Mucosa of rectum (tissue), 2 donors: ENCODE measurements at regions not wholly inside any gene's neighbourhood (a gene's known extent, or its start where the extent isn't known, plus 50 kb on each side); places are given as distances from the start of the nearest gene placed in this dataset.

Experiments used
- H3K27ac ChIP-seq, 2 donors: one replicate each; pipeline ENCODE4 v1.7.0; 2013; ENCODE audit warnings: inconsistent platforms in 2 of 2, low read depth in 2 of 2, low read length in 2 of 2
- H3K27me3 ChIP-seq, 2 donors: one replicate each; pipeline ENCODE4 v1.7.0; 2013; ENCODE audit warnings: low read length in 2 of 2; ENCODE audit not compliant: control insufficient read depth in 2 of 2, insufficient read depth in 2 of 2
- H3K36me3 ChIP-seq, 2 donors: one replicate each; pipeline ENCODE4 v1.7.0; 2013; ENCODE audit warnings: low read length in 2 of 2; ENCODE audit not compliant: control insufficient read depth in 2 of 2, insufficient read depth in 2 of 2
- H3K4me1 ChIP-seq, 2 donors: one replicate each; pipeline ENCODE4 v1.7.0; 2013; ENCODE audit warnings: low read length in 2 of 2, mild to moderate bottlenecking in 1 of 2; ENCODE audit not compliant: control insufficient read depth in 2 of 2, insufficient read depth in 2 of 2
- H3K4me3 ChIP-seq, 2 donors: one replicate each; pipeline ENCODE4 v1.7.0; 2013; ENCODE audit warnings: low read length in 2 of 2
- H3K9ac ChIP-seq, 2 donors: one replicate each; pipeline ENCODE4 v1.7.0; 2013; ENCODE audit warnings: low read length in 2 of 2, low read depth in 1 of 2, mild to moderate bottlenecking in 1 of 2
- H3K9me3 ChIP-seq, 2 donors: one replicate each; pipeline ENCODE4 v1.7.0; 2013; ENCODE audit warnings: low read length in 2 of 2; ENCODE audit not compliant: control insufficient read depth in 2 of 2
- donor health status: healthy.
- donor health status: Normal muscosa, but diverticular disease.

- H3K9ac ChIP-seq = no peak overlapping the region
- no peaks in the 10 kb centered on the region for H3K4me1 ChIP-seq
- no peak overlapping the region for H3K27ac ChIP-seq
- H3K4me3 ChIP-seq = no peak overlapping the region
- H3K36me3 ChIP-seq = no peaks in the 10 kb centered on the region
- H3K27me3 ChIP-seq = peaks cover 0 to 2% of the 10 kb centered on the region in 2 donors
- no peaks in the 10 kb centered on the region for H3K9me3 ChIP-seq
These were observed 176.5 kb upstream of the GAS1 start for GRCh38 chr9:87123830-87124229.

DNA sequence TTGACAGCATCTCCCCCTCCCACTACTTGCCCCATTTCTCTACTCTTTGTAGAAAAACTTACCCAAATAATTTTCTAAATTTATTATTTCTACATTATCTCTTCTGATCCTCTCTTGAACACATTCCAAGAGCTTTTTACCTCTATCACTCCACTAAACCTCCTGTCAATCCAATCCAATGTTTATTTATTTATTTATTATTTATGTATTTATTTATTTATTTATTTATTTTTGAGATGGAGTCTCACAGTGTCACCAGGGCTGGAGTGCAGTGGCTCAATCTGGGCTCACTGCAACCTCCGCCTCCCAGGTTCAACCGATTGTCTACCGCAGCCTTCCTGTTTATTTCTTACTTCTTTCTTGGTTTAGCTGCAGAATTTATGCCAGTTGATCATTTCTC lies 178.5 kb upstream of the GAS1 start:
- H3K36me3 ChIP-seq = no peaks in the 10 kb centered on the region
- H3K4me3 ChIP-seq = no peak overlapping the region
- H3K27ac ChIP-seq = no peak overlapping the region
- H3K9me3 ChIP-seq = no peaks in the 10 kb centered on the region
- H3K9ac ChIP-seq = no peak overlapping the region
- H3K4me1 ChIP-seq = no peaks in the 10 kb centered on the region
- H3K27me3 ChIP-seq = peaks cover 0 to 2% of the 10 kb centered on the region in 2 donors

DNA sequence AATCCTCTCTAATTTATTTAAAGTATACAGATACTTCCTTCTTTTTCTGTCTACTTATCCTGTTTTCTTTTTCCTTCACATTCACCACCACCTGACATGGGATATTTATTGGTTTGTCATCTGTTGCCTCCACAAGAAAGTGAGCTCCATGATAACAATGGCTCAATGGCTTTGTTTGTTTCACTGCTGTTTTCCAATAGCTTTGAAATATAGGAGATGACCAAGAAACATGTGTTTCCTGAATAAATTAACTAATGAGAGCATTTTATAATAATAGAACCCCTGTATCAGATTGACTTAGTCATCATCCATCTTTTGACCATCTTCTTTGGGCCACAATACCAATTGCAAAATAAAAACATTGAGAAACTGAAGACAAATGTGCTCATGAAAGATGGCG lies 180.2 kb upstream of the GAS1 start:
- no peaks in the 10 kb centered on the region for H3K4me1 ChIP-seq
- no peaks in the 10 kb centered on the region for H3K9me3 ChIP-seq
- no peak overlapping the region for H3K4me3 ChIP-seq
- H3K27me3 ChIP-seq = peaks cover 0 to 2% of the 10 kb centered on the region in 2 donors
- no peaks in the 10 kb centered on the region for H3K36me3 ChIP-seq
- no peak overlapping the region for H3K27ac ChIP-seq
- no peak overlapping the region for H3K9ac ChIP-seq

GRCh38 chr9:87127978-87128614 lies 180.8 kb upstream of the GAS1 start:
- peaks cover 0 to 2% of the 10 kb centered on the region in 2 donors for H3K27me3 ChIP-seq
- H3K27ac ChIP-seq = no peak overlapping the region

DNA sequence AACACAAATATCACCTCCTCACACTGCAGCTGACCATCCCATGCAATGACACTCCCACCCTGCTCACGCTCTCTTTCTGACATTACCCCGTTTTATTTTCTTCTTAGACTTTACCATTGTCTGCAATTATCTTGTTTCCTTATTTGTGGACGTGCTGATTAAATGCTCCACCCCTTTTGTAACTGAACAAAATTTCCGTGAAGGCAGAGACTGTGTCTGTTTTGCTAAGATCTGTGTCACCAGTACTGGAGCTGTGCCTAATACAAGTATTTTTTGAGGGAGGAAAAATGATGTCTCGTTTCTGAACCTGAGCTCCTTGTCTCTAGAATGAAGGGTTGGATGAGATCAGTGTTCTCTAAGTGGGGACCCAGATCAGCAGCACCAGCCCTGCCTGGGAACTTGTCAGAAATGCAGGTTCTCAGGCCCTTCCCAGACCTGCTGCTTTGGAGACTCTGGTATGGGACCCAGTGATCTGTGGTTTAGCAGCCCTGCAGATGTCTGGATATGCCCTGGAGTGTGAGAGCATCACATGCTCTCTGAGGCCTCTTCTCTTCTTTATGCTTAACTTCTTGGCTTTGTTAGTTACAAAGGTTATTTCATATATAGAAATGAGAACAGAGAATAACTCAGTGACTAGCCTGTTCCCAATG lies 181.7 kb upstream of the GAS1 start:
- Histone ChIP-seq H3K27me3 (peaks cover 0 to 2% of the 10 kb centered on the region in 2 donors), H3K4me3 (no peak overlapping the region), H3K27ac (no peak overlapping the region), H3K4me1 (no peaks in the 10 kb centered on the region), H3K36me3 (no peaks in the 10 kb centered on the region), H3K9me3 (no peaks in the 10 kb centered on the region), H3K9ac (no peak overlapping the region)

More at GRCh38 chr9:87127978-87128614, 180.8 kb upstream of the GAS1 start:
- H3K9me3 ChIP-seq = no peaks in the 10 kb centered on the region
- no peak overlapping the region for H3K9ac ChIP-seq
- H3K36me3 ChIP-seq = no peaks in the 10 kb centered on the region
- H3K4me3 ChIP-seq = no peak overlapping the region
- no peaks in the 10 kb centered on the region for H3K4me1 ChIP-seq

DNA sequence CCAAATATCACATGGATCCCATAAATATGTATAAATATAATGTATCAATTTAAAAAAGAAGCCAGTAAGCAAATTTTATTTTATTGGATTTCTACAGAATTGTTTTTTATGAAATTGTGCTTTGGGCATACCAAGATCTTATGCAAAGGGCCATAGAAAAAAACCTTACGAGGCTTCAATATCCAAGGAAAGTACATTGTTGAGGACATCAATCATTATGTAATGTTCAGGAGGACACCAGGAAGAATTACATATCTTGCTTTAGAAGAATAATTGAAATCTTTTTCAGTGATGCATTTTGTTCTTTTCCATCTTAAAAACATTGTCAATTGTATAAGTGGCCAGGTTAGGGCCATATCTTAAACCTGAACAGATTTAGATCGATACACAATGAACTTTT lies 187.8 kb upstream of the GAS1 start:
- no peaks in the 10 kb centered on the region for H3K36me3 ChIP-seq
- no peak overlapping the region for H3K27ac ChIP-seq
- H3K9ac ChIP-seq = no peak overlapping the region
- peaks cover 0 to 4% of the 10 kb centered on the region in 2 donors for H3K9me3 ChIP-seq
- no peak overlapping the region for H3K4me3 ChIP-seq
- no peaks in the 10 kb centered on the region for H3K4me1 ChIP-seq
- H3K27me3 ChIP-seq = no peaks in the 10 kb centered on the region

DNA sequence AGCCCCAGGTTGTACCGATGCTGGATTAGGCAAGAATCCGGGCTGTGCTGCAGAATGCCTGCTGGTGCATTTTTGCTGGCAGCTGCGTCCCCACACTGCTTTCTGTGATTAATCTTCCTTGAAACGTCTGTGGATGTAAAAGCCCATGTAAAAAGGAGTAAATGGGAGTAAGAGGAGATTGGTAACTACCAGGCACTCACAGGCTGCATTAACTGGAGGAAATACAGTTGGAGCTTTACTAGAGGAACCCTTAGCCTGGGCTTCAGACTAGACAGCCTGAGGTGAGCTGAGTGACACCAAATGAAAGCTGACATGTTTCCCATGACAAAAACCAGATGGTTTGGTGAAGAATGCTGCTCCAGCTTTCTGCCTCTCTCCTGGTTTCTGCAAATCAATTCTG lies 190.4 kb upstream of the GAS1 start:
- H3K4me3 ChIP-seq = no peak overlapping the region

DNA sequence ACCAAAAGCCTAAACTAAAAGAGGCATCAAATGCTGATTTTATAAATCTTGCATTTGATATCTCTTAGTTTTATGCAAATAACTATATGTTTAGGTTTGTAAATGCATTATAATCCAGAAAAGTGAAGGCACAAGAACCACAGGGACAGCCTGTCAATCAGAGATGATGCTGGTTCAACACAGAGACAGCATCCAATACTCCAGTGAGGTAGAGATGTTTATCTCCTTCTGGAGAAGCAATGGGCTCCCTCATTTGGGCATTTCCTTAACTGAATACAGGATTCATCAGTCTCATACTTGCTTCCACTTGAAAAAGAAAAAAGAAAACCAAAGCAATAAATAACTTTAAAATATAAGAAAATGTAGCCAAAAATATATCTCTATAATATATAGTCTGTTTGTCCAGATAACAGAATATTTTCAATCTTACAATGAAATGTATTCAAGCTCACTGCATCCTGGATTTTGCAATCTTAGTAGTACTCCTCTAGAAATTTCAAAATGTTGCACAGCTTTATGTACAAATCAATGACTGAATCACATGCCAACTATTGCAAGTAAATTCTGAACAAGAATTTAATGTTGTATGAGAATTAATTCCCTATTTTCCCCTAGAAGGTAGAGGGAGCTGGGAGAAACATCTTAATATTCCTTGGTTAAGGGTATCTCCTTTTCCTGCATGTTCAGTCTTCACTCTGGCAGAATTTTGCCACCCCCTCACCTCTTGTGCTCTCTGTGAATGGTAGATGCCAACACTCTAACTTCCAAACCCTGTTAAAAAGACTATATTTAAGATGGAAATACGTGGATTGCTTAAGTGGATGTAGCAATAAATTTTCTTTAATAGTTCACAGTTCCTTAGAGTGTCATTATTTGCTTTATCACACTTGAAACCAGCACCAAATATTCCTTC lies 191.1 kb upstream of the GAS1 start:
- H3K27me3 ChIP-seq = no peaks in the 10 kb centered on the region
- no peak overlapping the region for H3K27ac ChIP-seq
- no peaks in the 10 kb centered on the region for H3K4me1 ChIP-seq
- H3K36me3 ChIP-seq = no peaks in the 10 kb centered on the region
- no peak overlapping the region for H3K9ac ChIP-seq
- no peak overlapping the region for H3K4me3 ChIP-seq
- H3K9me3 ChIP-seq = peaks cover 0 to 4% of the 10 kb centered on the region in 2 donors

More for the DNA sequence above, 190.4 kb upstream of the GAS1 start:
- Histone ChIP-seq H3K36me3 (no peaks in the 10 kb centered on the region), H3K27me3 (no peaks in the 10 kb centered on the region), H3K9me3 (peaks cover 0 to 4% of the 10 kb centered on the region in 2 donors), H3K4me1 (no peaks in the 10 kb centered on the region), H3K27ac (no peak overlapping the region), H3K9ac (no peak overlapping the region)

GRCh38 chr9:87139099-87139730 lies 191.9 kb upstream of the GAS1 start:
- H3K27me3 ChIP-seq = no peaks in the 10 kb centered on the region
- H3K9ac ChIP-seq = no peak overlapping the region
- H3K27ac ChIP-seq = no peak overlapping the region
- H3K4me3 ChIP-seq = no peak overlapping the region
- H3K36me3 ChIP-seq = no peaks in the 10 kb centered on the region
- H3K4me1 ChIP-seq = no peaks in the 10 kb centered on the region
- peaks cover 0 to 4% of the 10 kb centered on the region in 2 donors for H3K9me3 ChIP-seq
